PC-9 (cell line): ENCODE measurements at regions not wholly inside any gene's neighbourhood (a gene's known extent, or its start where the extent isn't known, plus 50 kb on each side); places are given as distances from the start of the nearest gene placed in this dataset.
"Not testable (repeated sequence)": the region's sequence is repeated elsewhere in the genome, so short reads cannot be mapped to it uniquely, and the experiment has no call there.

Experiments
- BruUV-seq: library from RNA; stranded (reverse); fragments of 400-500 nt; replicated peaks from 2 replicates; lab custom pipeline; 2021; lab: Mats Ljungman, UMichigan
- CTCF ChIA-PET: fragments of 300-600 bp; sonication (Branson Sonifier 250); formaldehyde crosslinking; loops from one replicate; lab custom pipeline; 2022; ENCODE audit warnings: antibody characterized with exemption; lab: Charles Lee
- POLR2A ChIA-PET: fragments of 300-600 bp; sonication (Branson Sonifier 250); formaldehyde crosslinking; loops from one replicate; lab custom pipeline; 2022; ENCODE audit warnings: antibody characterized with exemption; ENCODE audit not compliant: unreplicated experiment; lab: Charles Lee
- DNase-seq, 2 experiments: peaks; one replicate each; pipeline versions ENCODE4 v3.0.0 to v3.0.0-alpha.2; 2015 to 2022; ENCODE audit warnings: mixed read lengths in 1 of 2
- H2AFZ ChIP-seq: fragments of 200-600 bp; sonication (generic); 2 replicates; pipeline ENCODE4 v1.8.1; 2017; ENCODE audit warnings: antibody characterized with exemption
- H3F3A ChIP-seq: fragments of 200-600 bp; sonication (generic); 2 replicates; pipeline ENCODE4 v1.8.1; 2017; ENCODE audit warnings: antibody characterized with exemption, mild to moderate bottlenecking, low read depth; ENCODE audit not compliant: insufficient read depth
- H3K27ac ChIP-seq: fragments of 200-600 bp; sonication (generic); 2 replicates; pipeline ENCODE4 v1.6.1; 2016; ENCODE audit warnings: mixed run types
- H3K27me3 ChIP-seq: fragments of 200-600 bp; sonication (generic); 2 replicates; pipeline ENCODE4 v1.6.1; 2016; ENCODE audit warnings: low read depth, mixed run types; ENCODE audit not compliant: insufficient read depth
- H3K36me3 ChIP-seq: fragments of 200-600 bp; sonication (generic); 2 replicates; pipeline ENCODE4 v1.6.1; 2016; ENCODE audit warnings: low read depth, mixed run types
- H3K4me1 ChIP-seq: fragments of 200-600 bp; sonication (generic); replicated peaks from 2 replicates; pipeline ENCODE4 v1.6.1; 2016; ENCODE audit warnings: mixed run types; ENCODE audit not compliant: insufficient read depth
- H3K4me2 ChIP-seq: fragments of 200-600 bp; sonication (generic); 2 replicates; pipeline ENCODE4 v1.6.1; 2017; ENCODE audit warnings: mixed run types
- H3K4me3 ChIP-seq: fragments of 200-600 bp; sonication (generic); 2 replicates; pipeline ENCODE4 v1.6.1; 2016; ENCODE audit warnings: mixed run types
- H3K79me2 ChIP-seq: fragments of 200-600 bp; sonication (generic); 2 replicates; pipeline ENCODE4 v1.6.1; 2017; ENCODE audit warnings: low read depth, mixed run types
- H3K9me2 ChIP-seq: fragments of 200-600 bp; sonication (generic); 2 replicates; pipeline ENCODE4 v1.8.1; 2017; ENCODE audit warnings: mild to moderate bottlenecking; ENCODE audit not compliant: insufficient read depth
- H3K9me3 ChIP-seq: fragments of 200-600 bp; sonication (generic); 2 replicates; pipeline ENCODE4 v1.8.1; 2016; ENCODE audit warnings: low read depth; ENCODE audit not compliant: insufficient read depth
- H4K20me1 ChIP-seq: fragments of 200-600 bp; sonication (generic); 2 replicates; pipeline ENCODE4 v1.8.1; 2017; ENCODE audit not compliant: insufficient read depth
- EZH2 ChIP-seq: fragments of 200-600 bp; sonication (generic); IDR thresholded peaks from 2 replicates; pipeline ENCODE4 v1.8.0; 2017; ENCODE audit warnings: antibody characterized with exemption, low read depth
- intact Hi-C: fragments of 100-400 bp; cut with micrococcal nuclease; formaldehyde crosslinking; loops from one replicate; pipeline ENCODE4 v1.10.0; 2022; ENCODE audit not compliant: unreplicated experiment
- TF ChIP-seq, protein P1 (sequence below): fragments of 200-600 bp; sonication (generic); conservative IDR thresholded peaks from 2 replicates; pipeline ENCODE4 v1.6.1; 2017; ENCODE audit warnings: mixed run types, antibody characterized with exemption, mild to moderate bottlenecking, moderate library complexity

DNA sequence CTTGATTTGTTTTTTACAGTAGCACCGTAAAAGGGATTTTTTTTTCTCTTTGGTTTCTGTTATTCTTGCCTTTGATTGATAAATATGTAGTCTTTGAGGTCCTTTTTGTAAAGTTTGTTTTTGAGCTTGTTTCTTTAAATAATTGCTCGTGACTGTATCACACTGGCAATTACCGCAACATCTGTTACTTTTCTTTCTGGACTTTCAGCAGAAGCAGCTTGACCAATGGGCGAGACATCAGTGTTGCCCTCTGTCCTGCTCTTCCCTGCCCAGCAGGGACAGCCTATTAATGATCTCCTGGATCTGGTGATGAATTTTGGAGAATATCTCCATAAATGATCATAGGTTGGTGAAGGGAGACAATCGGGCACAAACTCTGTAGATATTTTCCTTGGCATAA lies 74.9 kb downstream of the TDRD15 start:
- ChIA-PET CTCF (no interaction called here), POLR2A (no interaction called here)
- no peak for TF ChIP-seq EZH2
- TF ChIP-seq, protein P1, sequence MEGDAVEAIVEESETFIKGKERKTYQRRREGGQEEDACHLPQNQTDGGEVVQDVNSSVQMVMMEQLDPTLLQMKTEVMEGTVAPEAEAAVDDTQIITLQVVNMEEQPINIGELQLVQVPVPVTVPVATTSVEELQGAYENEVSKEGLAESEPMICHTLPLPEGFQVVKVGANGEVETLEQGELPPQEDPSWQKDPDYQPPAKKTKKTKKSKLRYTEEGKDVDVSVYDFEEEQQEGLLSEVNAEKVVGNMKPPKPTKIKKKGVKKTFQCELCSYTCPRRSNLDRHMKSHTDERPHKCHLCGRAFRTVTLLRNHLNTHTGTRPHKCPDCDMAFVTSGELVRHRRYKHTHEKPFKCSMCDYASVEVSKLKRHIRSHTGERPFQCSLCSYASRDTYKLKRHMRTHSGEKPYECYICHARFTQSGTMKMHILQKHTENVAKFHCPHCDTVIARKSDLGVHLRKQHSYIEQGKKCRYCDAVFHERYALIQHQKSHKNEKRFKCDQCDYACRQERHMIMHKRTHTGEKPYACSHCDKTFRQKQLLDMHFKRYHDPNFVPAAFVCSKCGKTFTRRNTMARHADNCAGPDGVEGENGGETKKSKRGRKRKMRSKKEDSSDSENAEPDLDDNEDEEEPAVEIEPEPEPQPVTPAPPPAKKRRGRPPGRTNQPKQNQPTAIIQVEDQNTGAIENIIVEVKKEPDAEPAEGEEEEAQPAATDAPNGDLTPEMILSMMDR, result no peak
- H3K27ac ChIP-seq, result no peak overlapping the region
- H2AFZ ChIP-seq, result no peak overlapping the region
- H3K9me2 ChIP-seq, result no peaks in the 10 kb centered on the region
- H3K36me3 ChIP-seq, result no peaks in the 10 kb centered on the region
- H3K27me3 ChIP-seq, result 0 out of 2 replicates have a peak, but pooled peaks cover 3% of the 10 kb centered on the region
- no peaks in the 10 kb centered on the region for H3F3A ChIP-seq
- no peak overlapping the region for H3K4me2 ChIP-seq
- H3K4me1 ChIP-seq, result no peaks in the 10 kb centered on the region
- BruUV-seq, result no TSS peak
- no peaks in the 10 kb centered on the region for H3K9me3 ChIP-seq
- no peak for DNase-seq
- intact Hi-C loops, result no loop called here
- H4K20me1 ChIP-seq, result no peaks in the 10 kb centered on the region
- no peak overlapping the region for H3K4me3 ChIP-seq
- no peaks in the 10 kb centered on the region for H3K79me2 ChIP-seq

DNA sequence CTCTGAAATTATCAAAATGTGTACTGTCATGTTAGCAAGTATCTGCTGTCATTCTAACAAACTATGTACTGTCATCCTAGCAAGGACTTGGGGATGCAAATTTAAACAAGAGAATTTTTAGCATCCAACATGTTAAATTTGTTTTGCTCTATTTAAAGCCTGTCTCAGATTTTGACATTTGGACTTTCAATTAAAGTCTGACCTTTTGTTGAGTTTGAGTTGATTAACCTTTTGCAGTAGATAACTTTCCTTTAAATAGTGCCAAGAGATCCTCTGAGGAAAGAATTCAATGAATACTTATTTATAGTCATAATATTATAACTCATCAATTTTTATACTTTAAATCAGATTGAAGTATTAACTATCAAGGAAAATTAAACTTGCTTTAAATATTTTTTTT lies 80.2 kb downstream of the TDRD15 start:
- intact Hi-C loops, result no loop called here
- Histone ChIP-seq H3K4me3 (no peak overlapping the region), H3K9me2 (no peaks in the 10 kb centered on the region), H4K20me1 (0 out of 2 replicates have a peak, but pooled peaks cover 4% of the 10 kb centered on the region), H3K9me3 (no peaks in the 10 kb centered on the region), H3K4me2 (no peak overlapping the region), H3F3A (no peaks in the 10 kb centered on the region), H3K27ac (no peak overlapping the region), H2AFZ (no peak overlapping the region), H3K79me2 (no peaks in the 10 kb centered on the region), H3K36me3 (no peaks in the 10 kb centered on the region), H3K27me3 (0 out of 2 replicates have a peak, but pooled peaks cover 3% of the 10 kb centered on the region), H3K4me1 (no peaks in the 10 kb centered on the region)
- no peak for DNase-seq
- BruUV-seq, result no TSS peak
- CTCF ChIA-PET, result no interaction called here
- TF ChIP-seq EZH2, result no peak
- TF ChIP-seq, protein P1, result no peak
- POLR2A ChIA-PET, result no interaction called here

DNA sequence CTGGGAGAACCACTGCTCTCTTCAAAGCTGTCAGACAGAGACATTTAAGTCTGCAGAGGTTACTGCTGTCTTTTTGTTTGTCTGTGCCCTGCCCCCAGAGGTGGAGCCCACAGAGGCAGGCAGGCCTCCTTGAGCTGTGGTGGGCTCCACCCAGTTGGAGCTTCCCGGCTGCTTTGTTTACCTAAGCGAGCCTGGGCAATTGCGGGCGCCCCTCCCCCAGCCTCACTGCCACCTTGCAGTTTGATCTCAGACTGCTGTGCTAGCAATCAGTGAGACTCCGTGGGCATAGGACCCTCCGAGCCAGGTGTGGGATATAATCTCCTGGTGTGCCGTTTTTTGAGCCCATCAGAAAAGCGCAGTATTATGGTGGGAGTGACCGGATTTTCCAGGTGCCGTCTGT lies 90.3 kb downstream of the TDRD15 start:
- H3K4me3 ChIP-seq, H3K4me1 ChIP-seq, intact Hi-C loops, DNase-seq, H3K79me2 ChIP-seq, H3K4me2 ChIP-seq, H3K27ac ChIP-seq, H3F3A ChIP-seq, CTCF ChIA-PET, H3K9me3 ChIP-seq, POLR2A ChIA-PET, H3K27me3 ChIP-seq, H3K36me3 ChIP-seq, BruUV-seq, H4K20me1 ChIP-seq, H3K9me2 ChIP-seq, H2AFZ ChIP-seq: not testable (repeated sequence)

DNA sequence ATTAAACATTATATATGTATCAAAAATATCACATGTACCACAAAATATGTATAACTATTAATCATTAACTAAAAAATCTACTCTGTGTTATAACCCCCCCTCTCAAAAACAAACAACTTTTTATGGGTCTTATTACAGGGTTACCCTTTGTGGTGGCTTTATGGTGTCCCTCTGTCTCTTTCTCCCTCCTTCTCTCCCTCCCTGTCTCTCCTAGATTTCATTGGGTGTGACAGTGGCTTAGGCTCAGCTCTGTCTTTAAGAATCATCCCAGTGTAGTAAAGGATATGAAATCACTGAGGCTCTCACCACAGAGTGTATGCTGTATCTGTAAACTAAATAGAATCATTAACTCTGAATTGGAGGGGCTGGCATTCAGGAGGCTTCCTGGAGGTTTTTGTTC lies 93.7 kb downstream of the TDRD15 start:
- no TSS peak for BruUV-seq
- H3K27me3 ChIP-seq, result no peaks in the 10 kb centered on the region
- H2AFZ ChIP-seq, result no peak overlapping the region
- H3K36me3 ChIP-seq, result no peaks in the 10 kb centered on the region
- no peak overlapping the region for H3K27ac ChIP-seq
- TF ChIP-seq, protein P1, result no peak
- no peak for TF ChIP-seq EZH2
- ChIA-PET POLR2A (no interaction called here), CTCF (no interaction called here)
- no peak overlapping the region for H3K4me3 ChIP-seq
- intact Hi-C loops, result no loop called here
- no peaks in the 10 kb centered on the region for H3K9me3 ChIP-seq
- H3F3A ChIP-seq, result no peaks in the 10 kb centered on the region
- H3K9me2 ChIP-seq, result no peaks in the 10 kb centered on the region
- DNase-seq, result no peak
- H3K79me2 ChIP-seq, result no peaks in the 10 kb centered on the region
- H3K4me1 ChIP-seq, result no peaks in the 10 kb centered on the region
- no peak overlapping the region for H3K4me2 ChIP-seq
- H4K20me1 ChIP-seq, result peaks cover 4% of the 10 kb centered on the region; the same call in 1 of the 2 replicates
